ENCODE measurements at regions not wholly inside any gene's neighbourhood (a gene's known extent, or its start where the extent isn't known, plus 50 kb on each side); places are given as distances from the start of the nearest gene placed in this dataset.
A peak's percentile ranks its signal among the peaks of the same experiment; 100 is the strongest.

GRCh38 chr15:93830221-93831080 is 400.9 kb upstream of the MCTP2 start:
- Histone ChIP-seq H3K4me1 (ENCODE audit: control insufficient read depth, insufficient read depth, low read length) (no peaks in the 10 kb centered on the region), H3K27me3 (replicated peaks in 1 of 2; ENCODE audit: control insufficient read depth in 2 of 2, insufficient read depth in 2 of 2, low read length in 1 of 2) (no peaks in the 10 kb centered on the region), H4K20me1 (ENCODE audit: control insufficient read depth, insufficient read depth) (no peaks in the 10 kb centered on the region), H2AFZ (ENCODE audit: control insufficient read depth, low read depth, low read length) (no peak overlapping the region), H3K4me3 (no peak overlapping the region), H3K9ac (ENCODE audit: control insufficient read depth, insufficient read depth, low read length) (no peak overlapping the region), H3K4me2 (ENCODE audit: control insufficient read depth, insufficient read depth) (no peak overlapping the region), H3K9me3 (replicated peaks; ENCODE audit: control insufficient read depth, insufficient read depth, low read length) (no peaks in the 10 kb centered on the region), H3K79me2 (ENCODE audit: control insufficient read depth, insufficient read depth, low read length) (no peaks in the 10 kb centered on the region), H3K27ac (ENCODE audit: control insufficient read depth, insufficient read depth) (no peak overlapping the region), H3K36me3 (ENCODE audit: control insufficient read depth in 2 of 2, insufficient read depth in 2 of 2, low read length in 1 of 2) (no peaks in the 10 kb centered on the region)
- no peak for TF ChIP-seq KDM1A (IDR thresholded peaks at IDR 0.05; ENCODE audit: borderline replicate concordance)
- ChIA-PET RAD21 (ENCODE audit: unreplicated experiment) (no interaction called here), SMC1A (ENCODE audit: uncharacterized antibody, unreplicated experiment) (no interaction called here), CTCF (interaction anchor here (1.0 kb wide), 1 partner anchor 9 kb away, joined by 4 read pairs; no protein-coding TSS in a partner anchor), POLR2A (no interaction called here)
- no peak for ATAC-seq
- FAIRE-seq = no peak
- in situ Hi-C loops (cut with MboI) (no loop called here), intact Hi-C loops (cut with micrococcal nuclease; ENCODE audit: unreplicated experiment) (no loop called here)
- DNase-seq (ENCODE audit: low read depth, low spot score) = no peak
- 33% methylated on average over 2 of the region's 2 CpGs for WGBS (ENCODE audit: insufficient coverage, insufficient replicate concordance, low lambda C conversion rate, missing lambda C conversion rate)
- no TSS peak for BruUV-seq (replicated peaks)

- Histone ChIP-seq H3K9ac (ENCODE audit: control insufficient read depth, insufficient read depth, low read length) (no peak overlapping the region), H3K9me3 (replicated peaks; ENCODE audit: control insufficient read depth, insufficient read depth, low read length) (no peaks in the 10 kb centered on the region), H2AFZ (ENCODE audit: control insufficient read depth, low read depth, low read length) (no peak overlapping the region), H3K36me3 (ENCODE audit: control insufficient read depth in 2 of 2, insufficient read depth in 2 of 2, low read length in 1 of 2) (no peaks in the 10 kb centered on the region), H3K4me3 (no peak overlapping the region), H3K27ac (ENCODE audit: control insufficient read depth, insufficient read depth) (no peak overlapping the region), H3K4me2 (ENCODE audit: control insufficient read depth, insufficient read depth) (no peak overlapping the region), H3K79me2 (ENCODE audit: control insufficient read depth, insufficient read depth, low read length) (no peaks in the 10 kb centered on the region), H4K20me1 (ENCODE audit: control insufficient read depth, insufficient read depth) (no peaks in the 10 kb centered on the region), H3K27me3 (replicated peaks in 1 of 2; ENCODE audit: control insufficient read depth in 2 of 2, insufficient read depth in 2 of 2, low read length in 1 of 2) (no peaks in the 10 kb centered on the region), H3K4me1 (ENCODE audit: control insufficient read depth, insufficient read depth, low read length) (no peaks in the 10 kb centered on the region)
- ChIA-PET SMC1A (ENCODE audit: uncharacterized antibody, unreplicated experiment) (no interaction called here), RAD21 (ENCODE audit: unreplicated experiment) (no interaction called here), POLR2A (no interaction called here), CTCF (no interaction called here)
- intact Hi-C loops (cut with micrococcal nuclease; ENCODE audit: unreplicated experiment) (no loop called here), in situ Hi-C loops (cut with MboI) (no loop called here)
- DNase-seq (ENCODE audit: low read depth, low spot score) (no peak), ATAC-seq (no peak), FAIRE-seq (no peak)
- 19% methylated on average over 10 of the region's 10 CpGs for WGBS (ENCODE audit: insufficient coverage, insufficient replicate concordance, low lambda C conversion rate, missing lambda C conversion rate)
- TF ChIP-seq PKNOX1 (IDR thresholded peaks at IDR 0.05) (0 out of 2 replicates have a peak, but pooled peaks have one; percentile 15), IRF4 (IDR thresholded peaks at IDR 0.05; ENCODE audit: low read depth, low read length) (no peak)
- BruUV-seq (replicated peaks) = no TSS peak
Measured at GRCh38 chr15:93829115-93829870, 402.1 kb upstream of the MCTP2 start.

Measured in GM12878 (cell line).